HG03354 (cell line): ENCODE measurements at regions not wholly inside any gene's neighbourhood (a gene's known extent, or its start where the extent isn't known, plus 50 kb on each side); places are given as distances from the start of the nearest gene placed in this dataset.

Source experiments
- ATAC-seq: cut with Tn5 transposase; IDR thresholded peaks from one replicate; pipeline ENCODE4 v1.9.1; 2021; ENCODE audit warnings: mild to moderate bottlenecking; ENCODE audit not compliant: unreplicated experiment, poor library complexity, severe bottlenecking

DNA sequence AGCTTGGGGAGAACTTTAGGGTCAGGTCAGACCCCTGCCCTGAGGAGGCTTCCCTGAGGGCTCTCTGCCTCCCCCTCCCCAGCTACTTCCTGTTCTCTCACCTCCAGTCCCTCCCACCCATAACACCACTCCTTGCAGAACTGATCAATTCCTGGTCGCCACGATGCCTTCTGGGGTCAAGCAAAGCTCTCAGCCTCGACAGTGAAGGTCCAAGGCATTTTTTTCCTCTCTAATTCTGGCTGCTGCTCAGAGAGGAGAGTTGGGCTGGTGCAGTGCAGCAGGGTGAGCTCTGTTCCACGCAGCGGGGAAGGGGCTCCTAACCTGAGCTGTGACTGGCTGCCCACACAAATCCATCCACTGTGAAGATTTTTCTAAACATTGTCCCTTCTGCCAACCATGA, 628.4 kb downstream of the BRD1 start:
- no peak for ATAC-seq

DNA sequence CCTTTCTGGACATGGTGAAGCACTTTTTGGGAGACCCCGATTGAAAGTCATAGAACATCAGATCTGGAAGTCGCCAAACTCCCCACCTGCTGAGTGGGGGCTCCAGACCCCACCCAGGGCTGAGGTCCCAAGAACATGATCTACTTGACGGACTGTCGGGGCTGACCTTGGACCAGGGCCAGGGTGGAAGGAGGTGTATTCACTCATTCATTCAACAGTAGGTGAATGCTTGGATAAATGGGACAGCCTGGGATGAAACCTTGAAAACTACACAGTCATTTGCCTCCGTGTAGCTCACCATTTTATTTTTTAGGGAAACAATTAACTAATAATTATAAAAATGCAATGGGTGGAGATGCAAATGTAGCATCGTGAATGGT, 629.0 kb downstream of the BRD1 start:
- ATAC-seq, result no peak

DNA sequence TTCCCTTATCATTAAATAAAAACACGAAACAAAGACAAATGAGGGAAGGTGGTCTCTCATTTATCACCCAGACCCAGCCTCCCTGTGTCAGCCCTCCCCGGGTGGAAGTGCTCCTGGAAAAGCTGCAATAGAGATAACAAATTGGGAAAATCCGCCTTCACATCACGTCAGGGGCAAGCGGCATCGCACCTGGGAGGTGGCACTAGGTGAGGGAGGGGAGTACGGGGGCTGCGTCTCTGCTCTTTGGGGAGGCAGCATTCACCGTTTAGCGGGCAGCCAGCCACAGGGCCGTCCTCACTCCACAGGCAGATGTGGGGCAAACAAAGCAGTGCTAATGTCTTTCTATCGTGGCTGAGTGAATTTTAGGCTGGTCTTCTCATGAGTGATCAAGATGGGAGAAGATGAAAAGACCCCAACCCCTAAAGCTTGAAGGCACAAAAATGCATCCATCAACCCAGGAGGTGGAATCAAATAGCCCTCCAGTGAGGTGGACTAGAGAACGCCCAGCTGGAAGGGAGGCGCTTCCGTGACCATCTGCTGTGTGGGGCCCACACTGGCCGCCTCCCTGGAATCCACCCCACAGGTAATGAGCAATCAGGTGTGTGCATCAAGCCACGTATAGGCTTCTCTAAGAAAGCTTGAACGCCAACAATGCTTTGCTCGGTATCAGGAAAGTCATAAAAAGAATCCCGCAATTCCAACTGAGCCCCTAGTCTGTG, 629.5 kb downstream of the BRD1 start:
- no peak for ATAC-seq

DNA sequence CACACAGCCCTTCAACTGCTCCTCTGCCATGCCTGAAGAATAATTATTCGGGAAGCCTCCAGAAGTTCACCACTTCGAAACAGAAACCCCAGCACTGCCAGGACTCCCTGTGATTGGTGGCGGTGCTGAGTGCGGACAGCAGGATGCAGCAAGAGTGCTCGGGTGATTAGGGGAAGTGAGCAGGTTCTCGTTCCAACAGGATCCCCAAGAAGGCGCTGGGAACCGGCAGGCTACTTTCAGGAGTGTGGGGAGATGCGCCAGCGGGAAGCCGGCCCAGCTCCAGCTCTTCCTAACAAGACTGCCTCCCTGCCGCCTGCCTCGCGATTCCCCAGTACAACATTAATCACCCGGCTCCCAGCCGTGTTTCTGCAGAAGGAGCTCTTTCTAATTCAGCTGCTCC, 630.2 kb downstream of the BRD1 start:
- ATAC-seq, result no peak

DNA sequence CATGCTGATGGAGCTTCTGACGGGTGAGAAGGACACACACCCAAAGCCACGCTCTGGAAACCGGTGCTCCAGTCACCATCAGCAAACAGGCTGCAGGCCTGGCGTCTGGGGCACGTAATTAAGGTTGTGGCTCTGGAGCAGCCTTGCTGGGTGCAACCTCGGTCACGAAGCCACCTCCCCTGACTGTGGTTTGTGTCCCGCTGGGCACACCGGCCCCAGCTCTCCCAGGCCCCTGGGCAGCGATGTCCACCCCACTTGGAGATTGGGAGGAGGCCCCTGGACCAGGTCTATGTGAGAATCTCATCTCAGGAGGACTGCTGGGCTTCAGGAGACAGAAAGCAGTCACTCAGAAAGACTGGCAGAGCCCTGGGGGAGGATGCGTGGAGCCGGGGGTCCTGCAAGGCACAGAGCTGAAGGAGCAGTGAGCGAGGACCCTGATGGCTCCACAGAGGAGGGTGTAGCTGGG, 631.6 kb downstream of the BRD1 start:
- no peak for ATAC-seq

DNA sequence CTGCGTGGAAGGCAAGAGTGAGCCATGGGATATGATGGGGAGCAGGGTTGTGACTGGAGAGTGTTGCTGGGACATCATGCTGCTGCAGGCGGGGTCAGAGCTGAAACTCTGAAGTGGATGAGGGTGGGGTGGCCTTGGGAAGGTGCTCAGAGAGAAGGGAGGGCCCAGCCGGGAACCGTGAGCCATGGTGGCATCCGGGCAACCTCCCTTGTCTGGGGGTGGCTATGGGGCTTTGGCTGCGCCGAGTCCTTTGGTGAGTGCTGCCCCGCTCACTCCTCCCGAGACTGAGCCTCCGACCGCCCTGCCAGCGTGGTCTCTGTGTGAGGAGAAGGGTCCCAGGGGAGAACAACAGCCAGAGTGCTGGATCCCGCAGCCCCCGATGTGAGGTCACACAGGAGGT, 632.0 kb downstream of the BRD1 start:
- no peak for ATAC-seq

DNA sequence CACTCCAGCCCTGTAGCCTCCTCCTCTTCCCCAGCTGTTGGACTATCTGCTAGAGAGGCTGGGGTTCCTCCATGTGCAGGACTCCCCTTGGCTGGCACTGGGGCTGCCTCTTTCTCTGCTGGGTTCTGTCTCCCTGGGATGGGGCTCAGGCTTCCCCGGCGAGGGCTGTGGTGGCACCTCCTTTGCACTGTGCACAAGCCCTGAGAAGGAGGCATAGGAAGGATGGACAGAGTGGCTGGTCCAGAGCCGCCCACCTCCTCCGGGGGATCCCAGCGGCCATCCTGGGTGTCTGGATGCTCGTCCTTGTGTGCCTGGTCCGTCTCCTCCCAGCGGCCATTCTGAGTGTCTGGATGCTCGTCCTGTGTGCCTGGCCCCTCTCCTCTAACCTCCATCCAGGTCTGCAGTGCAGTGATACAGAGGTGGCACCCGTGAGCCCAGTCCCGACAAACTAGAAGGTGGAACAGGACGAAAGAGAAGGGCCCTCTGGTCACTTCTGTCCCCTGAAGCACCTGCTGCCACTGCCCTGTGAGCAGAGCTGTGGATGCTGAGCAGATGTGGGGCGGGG, 633.7 kb downstream of the BRD1 start:
- no peak for ATAC-seq

DNA sequence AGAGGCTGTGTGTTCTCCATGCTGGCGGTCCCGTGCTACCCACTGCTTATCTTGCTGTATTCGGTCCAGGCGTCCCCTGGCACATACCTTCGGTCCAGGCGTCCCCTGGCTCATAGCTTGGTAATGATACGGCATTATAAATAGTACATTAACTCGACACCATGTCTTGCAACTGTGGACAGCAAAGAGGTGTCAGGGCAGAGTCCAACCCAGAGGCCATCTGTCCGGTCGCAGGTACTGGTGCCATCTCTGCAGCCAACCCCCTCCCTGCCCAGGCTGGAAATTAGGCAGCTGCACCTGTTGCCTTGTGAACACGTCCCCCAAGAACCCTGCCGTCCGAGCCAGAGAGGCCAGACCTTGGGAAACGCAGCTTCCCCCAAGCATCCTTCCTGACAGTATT, 634.3 kb downstream of the BRD1 start:
- ATAC-seq, result no peak

DNA sequence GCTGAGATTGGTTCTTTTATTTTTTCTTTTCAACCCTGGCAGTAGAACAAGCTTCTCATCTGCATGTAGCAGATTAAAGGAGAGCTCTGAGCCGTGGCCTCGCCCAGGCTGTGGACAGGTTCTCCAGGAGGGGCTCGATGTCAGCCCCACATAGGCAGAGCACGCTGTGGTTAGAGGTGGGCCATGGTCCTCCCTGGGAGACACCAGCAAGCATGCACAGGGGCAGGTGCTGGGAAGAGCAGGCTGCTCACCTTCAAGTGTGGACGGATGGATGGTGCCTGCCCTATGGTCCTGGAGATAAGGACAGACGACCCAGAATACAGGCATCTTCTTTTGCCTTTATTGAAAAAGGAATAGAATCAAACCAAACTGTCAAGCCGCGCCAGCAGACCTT, 634.8 kb downstream of the BRD1 start:
- no peak for ATAC-seq

DNA sequence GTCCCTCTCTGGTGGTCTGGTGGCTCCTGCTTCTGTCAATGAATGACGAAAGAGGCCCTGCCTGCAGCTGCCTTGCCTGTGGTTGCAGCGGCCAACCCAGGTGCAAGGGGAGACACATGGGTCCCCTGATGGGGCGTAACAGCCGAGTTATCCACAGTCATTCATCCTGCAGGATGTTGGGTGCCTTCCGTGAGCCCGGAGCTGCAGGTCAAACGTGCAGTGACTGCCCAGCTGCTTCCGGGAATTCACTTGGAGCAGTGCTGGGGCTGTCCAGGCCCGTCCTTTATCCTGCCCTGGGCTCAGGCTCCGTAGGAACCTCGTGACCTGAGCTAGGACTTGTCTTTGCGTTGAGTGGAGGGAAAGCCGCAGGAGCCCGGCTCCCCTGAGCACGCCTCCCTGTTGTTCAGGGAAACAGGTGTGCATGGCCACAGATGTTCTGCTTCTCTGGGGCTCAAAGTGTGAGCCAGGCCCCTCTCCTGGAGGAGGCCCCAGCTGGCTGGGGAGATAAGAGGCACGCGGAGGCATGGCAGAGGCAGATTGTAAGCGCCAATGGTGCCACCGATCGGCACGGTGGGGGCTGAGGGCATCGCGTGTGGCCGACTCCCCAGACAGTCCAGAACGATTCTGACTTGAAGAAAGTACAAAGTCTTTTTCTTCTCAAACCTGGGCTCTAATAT, 635.4 kb downstream of the BRD1 start:
- no peak for ATAC-seq

DNA sequence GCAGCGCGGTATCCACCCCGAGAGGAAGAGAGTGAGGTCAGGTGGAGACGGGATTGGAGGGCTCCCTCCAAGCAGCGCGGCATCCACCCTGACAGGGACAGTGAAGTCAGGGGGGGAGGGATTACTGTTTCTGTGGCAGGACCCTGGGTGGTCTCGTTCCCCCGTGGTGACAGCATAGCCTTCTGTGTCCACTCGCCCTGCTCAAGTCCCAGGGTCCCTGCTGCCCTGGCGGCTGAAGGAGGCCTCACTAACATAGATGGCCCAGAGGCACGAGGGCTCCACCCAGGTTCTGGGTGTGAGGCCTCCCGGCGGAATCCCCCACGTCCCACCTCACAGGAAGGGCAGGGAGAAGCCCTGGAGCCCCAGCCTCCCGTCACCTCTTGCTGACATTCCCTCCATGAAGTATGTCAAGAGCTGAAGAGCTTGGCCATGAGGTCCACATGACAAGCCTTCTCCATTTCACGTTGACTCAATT, 636.1 kb downstream of the BRD1 start:
- no peak for ATAC-seq

DNA sequence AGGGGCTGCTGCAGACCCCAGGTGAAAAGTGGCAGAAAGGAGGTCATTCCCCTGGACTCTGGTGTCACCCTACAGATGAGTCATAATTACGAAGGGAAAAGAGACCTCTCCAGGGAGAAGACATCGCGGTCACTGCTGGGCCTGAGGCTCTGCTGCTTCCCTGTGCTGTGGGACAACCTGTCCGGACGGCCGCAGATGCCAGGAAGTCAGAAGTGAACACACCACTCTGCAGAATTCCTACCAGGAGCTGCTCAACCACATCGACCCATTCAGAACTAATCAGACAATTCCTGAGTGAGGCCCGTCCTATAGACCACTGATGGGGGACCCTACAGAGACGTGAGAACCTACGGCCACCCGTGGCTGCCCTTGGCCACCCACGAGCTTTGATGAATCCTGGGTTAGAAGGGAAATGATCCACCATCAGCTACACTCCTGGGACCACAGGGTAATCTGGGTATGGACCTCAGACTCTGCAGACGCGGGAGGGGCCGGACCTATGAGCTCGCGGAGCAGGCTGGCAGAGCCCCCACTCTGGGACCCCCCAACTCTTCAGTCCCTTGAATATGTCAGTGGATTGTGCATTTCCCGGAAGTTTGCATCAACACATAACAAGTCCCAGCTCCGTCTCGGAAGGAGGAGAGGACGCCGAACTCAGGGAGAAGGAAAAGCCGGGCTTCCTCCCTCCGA, 636.7 kb downstream of the BRD1 start:
- no peak for ATAC-seq

DNA sequence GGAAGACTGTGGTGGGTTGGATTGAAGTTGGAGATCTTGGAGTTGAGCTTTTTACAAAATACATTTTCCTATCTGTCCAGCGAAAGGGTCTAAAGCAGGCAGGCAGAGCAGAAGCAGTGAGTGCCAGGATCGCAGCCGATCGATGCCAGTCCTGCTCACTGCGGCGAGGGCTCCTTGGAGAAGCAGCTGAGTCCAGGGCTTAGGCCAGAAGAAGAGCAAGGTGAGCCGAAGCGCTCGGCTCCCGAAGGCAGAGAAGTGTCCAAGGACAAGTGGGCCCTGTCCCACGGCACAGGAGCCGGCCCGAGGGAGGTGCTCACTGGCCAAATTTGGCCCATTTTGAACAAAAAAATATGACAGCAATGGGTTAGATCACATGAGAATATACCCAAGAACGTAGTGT, 637.8 kb downstream of the BRD1 start:
- ATAC-seq, result no peak

DNA sequence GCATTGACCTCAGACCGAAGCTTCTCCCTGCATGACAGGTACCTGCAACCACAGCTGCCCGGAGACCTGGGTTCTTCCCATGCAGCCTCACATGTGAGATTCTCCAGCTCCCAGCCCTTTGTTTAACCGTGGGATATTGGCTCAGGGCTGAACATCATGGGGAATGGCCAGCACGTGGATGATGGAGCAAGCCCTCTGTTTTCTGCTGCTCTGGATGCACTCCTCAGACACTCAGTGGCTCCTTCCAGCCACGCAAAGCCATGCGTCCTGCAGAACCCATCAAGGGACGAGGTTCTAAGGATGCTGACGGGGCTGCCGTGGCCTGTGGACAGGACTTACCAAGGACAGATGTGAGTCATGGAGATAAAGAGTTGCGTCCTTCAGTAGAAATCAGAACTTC, 639.1 kb downstream of the BRD1 start:
- no peak for ATAC-seq

DNA sequence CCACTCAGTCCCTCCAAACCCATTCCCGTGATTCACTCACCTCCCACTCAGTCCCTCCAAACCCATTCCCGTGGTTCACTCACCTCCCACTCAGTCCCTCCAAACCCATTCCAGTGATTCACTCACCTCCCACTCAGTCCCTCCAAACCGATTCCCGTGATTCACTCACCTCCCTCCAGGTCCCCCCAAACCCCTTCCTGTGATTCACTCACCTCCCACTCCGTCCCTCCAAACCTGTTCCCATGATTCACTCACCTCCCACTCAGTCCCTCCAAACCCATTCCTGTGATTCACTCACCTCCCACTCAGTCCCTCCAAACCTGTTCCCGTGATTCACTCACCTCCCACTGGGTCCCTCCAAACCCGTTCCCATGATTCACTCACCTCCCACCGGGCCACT, 639.6 kb downstream of the BRD1 start:
- ATAC-seq, result no peak

DNA sequence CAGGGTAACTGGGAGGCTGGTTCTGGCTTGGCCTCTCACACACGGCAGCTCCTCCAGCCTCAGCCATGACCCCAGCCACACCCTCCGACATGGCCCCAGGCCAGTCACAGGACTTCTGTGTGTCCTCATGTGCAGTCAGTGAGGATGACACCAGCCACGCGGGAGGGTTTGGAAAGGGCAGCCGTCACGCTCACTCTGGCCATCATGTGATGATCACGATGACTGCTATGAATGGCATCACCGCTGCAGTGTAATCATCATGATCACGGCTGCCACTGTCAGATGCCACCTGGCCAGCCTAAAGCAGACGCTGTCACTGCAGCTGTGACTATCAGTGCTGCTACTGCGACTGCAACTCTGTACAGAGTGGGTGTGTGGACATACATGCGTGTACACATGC, 640.9 kb downstream of the BRD1 start:
- ATAC-seq, result no peak

DNA sequence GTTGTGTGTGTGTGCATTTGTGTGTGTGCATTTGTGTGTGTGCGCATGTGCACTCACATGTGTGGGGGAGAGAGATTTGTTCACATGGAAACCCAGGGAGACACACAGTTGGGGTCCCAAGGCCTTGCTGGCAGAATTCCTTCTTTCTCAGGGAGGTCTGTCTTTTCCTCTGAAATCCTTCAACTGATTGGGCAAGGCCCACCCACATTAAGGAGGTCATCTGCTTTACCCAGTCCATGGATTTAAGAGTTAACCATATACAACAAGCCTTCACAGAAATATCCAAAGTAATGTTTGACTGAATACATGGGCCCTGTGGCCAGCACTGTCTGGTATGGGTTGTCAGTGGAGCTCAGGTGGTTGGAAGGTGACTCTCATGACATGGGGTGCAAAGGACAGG, 641.4 kb downstream of the BRD1 start:
- ATAC-seq, result no peak

DNA sequence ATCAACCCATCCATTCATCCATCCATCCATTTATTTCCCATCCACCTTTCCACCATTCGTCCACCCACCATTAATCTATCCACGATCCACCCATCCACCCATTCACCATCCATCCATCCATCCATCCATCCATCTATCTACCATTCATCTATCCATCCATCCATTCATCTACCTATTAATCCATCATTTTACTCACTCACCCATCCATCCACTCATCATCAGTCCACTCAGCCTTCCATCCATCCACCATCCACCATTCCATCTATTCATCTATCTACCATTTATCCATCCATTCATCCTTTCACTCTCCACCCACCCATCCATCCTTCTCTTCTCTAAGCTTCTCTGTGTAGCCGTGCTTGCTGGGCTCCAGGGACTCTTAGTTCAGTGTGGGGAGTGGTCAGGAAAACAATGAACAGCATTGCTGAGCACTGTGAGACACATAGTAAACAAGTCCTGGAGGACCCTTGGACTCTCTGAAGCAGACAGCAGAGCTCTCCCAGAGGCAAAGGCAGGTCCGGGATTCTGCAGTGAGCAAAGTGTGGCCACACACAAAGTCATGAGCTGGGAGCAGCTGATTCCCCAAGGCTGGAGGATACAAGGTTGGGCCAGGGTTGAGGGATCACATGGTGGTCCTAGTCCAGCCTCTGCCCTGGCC, 642.2 kb downstream of the BRD1 start:
- no peak for ATAC-seq

DNA sequence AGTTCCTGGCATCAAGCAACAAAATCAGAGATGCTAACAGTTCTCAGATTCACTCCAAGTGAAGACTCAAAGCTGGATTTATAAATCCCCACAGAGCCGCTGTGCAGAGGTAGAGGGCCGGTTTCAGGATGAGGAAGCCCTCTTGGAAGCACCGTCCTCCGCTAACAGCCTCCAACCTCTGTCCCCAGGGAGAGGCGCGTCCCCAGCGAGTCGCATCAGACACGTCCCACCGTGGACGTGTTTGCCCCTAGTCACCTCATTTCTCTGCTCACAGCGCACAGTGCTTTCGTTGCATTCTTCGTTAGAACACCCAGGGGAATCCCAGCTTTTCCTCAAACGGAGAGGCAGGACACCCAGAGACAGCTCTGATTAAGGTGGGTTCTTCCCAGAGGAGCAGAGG, 642.9 kb downstream of the BRD1 start:
- ATAC-seq, result no peak

DNA sequence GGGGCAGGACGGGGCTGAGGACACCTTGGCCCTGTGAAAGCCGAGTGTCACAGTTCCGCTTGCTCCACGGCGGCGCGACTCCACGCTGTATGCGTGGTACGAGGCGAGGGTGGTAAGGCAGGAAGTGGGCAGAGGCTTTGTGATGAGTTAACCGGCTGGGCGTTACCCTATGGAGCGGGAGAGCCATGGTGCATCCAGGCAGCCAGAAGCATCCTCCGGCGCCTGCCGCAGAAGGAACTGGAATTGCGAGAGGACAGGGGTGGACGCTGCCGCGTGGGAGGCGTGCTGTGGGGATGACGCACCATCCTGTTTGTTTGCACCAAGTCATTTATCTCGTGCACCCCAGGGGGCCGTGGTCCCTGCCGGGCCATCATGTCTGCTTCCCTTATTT, 643.9 kb downstream of the BRD1 start:
- ATAC-seq, result no peak
